ENCODE measurements at regions not wholly inside any gene's neighbourhood (a gene's known extent, or its start where the extent isn't known, plus 50 kb on each side); places are given as distances from the start of the nearest gene placed in this dataset.

GRCh38 chr16:73420244-73420643 is 372.3 kb upstream of the ZFHX3 start:
- TF ChIP-seq CTCF (IDR thresholded peaks at IDR 0.05) = no peak
- Histone ChIP-seq H3K4me1 (no peaks in the 10 kb centered on the region), H3K9me3 (ENCODE audit: control insufficient read depth, low read length) (no peaks in the 10 kb centered on the region), H3K27me3 (ENCODE audit: control insufficient read depth, insufficient read depth, low read length) (no peaks in the 10 kb centered on the region), H3K4me2 (ENCODE audit: low read length) (no peak overlapping the region), H3K36me3 (ENCODE audit: control insufficient read depth, insufficient read depth, low read length) (no peaks in the 10 kb centered on the region), H3K79me2 (no peaks in the 10 kb centered on the region), H3K4me3 (ENCODE audit: low read depth, low read length) (no peak overlapping the region), H3K9ac (no peak overlapping the region), H3K27ac (no peak overlapping the region), H2AFZ (no peak overlapping the region)

- Histone ChIP-seq H3K4me1 (no peaks in the 10 kb centered on the region), H3K36me3 (ENCODE audit: control insufficient read depth, insufficient read depth, low read length) (no peaks in the 10 kb centered on the region), H3K27ac (no peak overlapping the region), H3K4me2 (ENCODE audit: low read length) (no peak overlapping the region), H3K9me3 (ENCODE audit: control insufficient read depth, low read length) (no peaks in the 10 kb centered on the region), H3K9ac (no peak overlapping the region), H3K27me3 (ENCODE audit: control insufficient read depth, insufficient read depth, low read length) (no peaks in the 10 kb centered on the region), H3K79me2 (no peaks in the 10 kb centered on the region), H2AFZ (no peak overlapping the region), H3K4me3 (ENCODE audit: low read depth, low read length) (no peak overlapping the region)
- no peak for TF ChIP-seq CTCF (IDR thresholded peaks at IDR 0.05)
These were observed 370.8 kb upstream of the ZFHX3 start for GRCh38 chr16:73418691-73419090.

GRCh38 chr16:73418051-73418450 is 370.1 kb upstream of the ZFHX3 start:
- H3K4me3 ChIP-seq (ENCODE audit: low read depth, low read length) = no peak overlapping the region

GRCh38 chr16:73415286-73415685 is 367.4 kb upstream of the ZFHX3 start:
- no peak for TF ChIP-seq CTCF (IDR thresholded peaks at IDR 0.05)
- Histone ChIP-seq H3K4me3 (ENCODE audit: low read depth, low read length) (no peak overlapping the region), H3K27me3 (ENCODE audit: control insufficient read depth, insufficient read depth, low read length) (no peaks in the 10 kb centered on the region), H3K79me2 (no peaks in the 10 kb centered on the region), H3K9me3 (ENCODE audit: control insufficient read depth, low read length) (no peaks in the 10 kb centered on the region), H3K27ac (no peak overlapping the region), H3K4me1 (no peaks in the 10 kb centered on the region), H3K36me3 (ENCODE audit: control insufficient read depth, insufficient read depth, low read length) (no peaks in the 10 kb centered on the region), H2AFZ (no peak overlapping the region), H3K9ac (no peak overlapping the region), H3K4me2 (ENCODE audit: low read length) (no peak overlapping the region)

More at GRCh38 chr16:73418051-73418450, 370.1 kb upstream of the ZFHX3 start:
- Histone ChIP-seq H3K36me3 (ENCODE audit: control insufficient read depth, insufficient read depth, low read length) (no peaks in the 10 kb centered on the region), H3K27ac (no peak overlapping the region), H3K4me2 (ENCODE audit: low read length) (no peak overlapping the region), H3K9ac (no peak overlapping the region), H3K4me1 (no peaks in the 10 kb centered on the region), H2AFZ (no peak overlapping the region), H3K9me3 (ENCODE audit: control insufficient read depth, low read length) (no peaks in the 10 kb centered on the region), H3K27me3 (ENCODE audit: control insufficient read depth, insufficient read depth, low read length) (no peaks in the 10 kb centered on the region), H3K79me2 (no peaks in the 10 kb centered on the region)
- TF ChIP-seq CTCF (IDR thresholded peaks at IDR 0.05) = no peak

- Histone ChIP-seq H3K4me1 (no peaks in the 10 kb centered on the region), H3K27me3 (ENCODE audit: control insufficient read depth, insufficient read depth, low read length) (no peaks in the 10 kb centered on the region), H3K9me3 (ENCODE audit: control insufficient read depth, low read length) (no peaks in the 10 kb centered on the region), H3K9ac (no peak overlapping the region), H3K4me3 (ENCODE audit: low read depth, low read length) (no peak overlapping the region), H3K36me3 (ENCODE audit: control insufficient read depth, insufficient read depth, low read length) (no peaks in the 10 kb centered on the region), H2AFZ (no peak overlapping the region), H3K4me2 (ENCODE audit: low read length) (no peak overlapping the region), H3K79me2 (no peaks in the 10 kb centered on the region), H3K27ac (no peak overlapping the region)
- no peak for TF ChIP-seq CTCF (IDR thresholded peaks at IDR 0.05)
These were observed 366.7 kb upstream of the ZFHX3 start for GRCh38 chr16:73414638-73415037.
